Heart left ventricle (tissue), 13 donors: ENCODE measurements at regions not wholly inside any gene's neighbourhood (a gene's known extent, or its start where the extent isn't known, plus 50 kb on each side); places are given as distances from the start of the nearest gene placed in this dataset.

Experiments
- POLR2A ChIP-seq, 2 donors: fragments of 450-650 bp; IDR thresholded peaks; one replicate each; pipeline ENCODE4 v1.6.1; 2017; ENCODE audit warnings: antibody characterized with exemption in 2 of 2, mild to moderate bottlenecking in 2 of 2, moderate library complexity in 2 of 2
- TF ChIP-seq, protein P1 (sequence below), 12 donors: fragments of 200-600 bp; sonication (generic) in 4 of 12; IDR thresholded peaks; one replicate each; pipeline versions ENCODE4 v1.5.0 to v1.8.0; 2018 to 2022; ENCODE audit warnings: antibody characterized with exemption in 12 of 12, mild to moderate bottlenecking in 5 of 12
- donor health status: ischemic (EF 13 %, LVEDD 7.1; RV severe dilation, severe dysfunction).
- donor health status: DM: no; HTN: yes; CAD: no.
- donor health status: DM: no; HTN: no; CAD: no.
- donor health status: ischemic (EF 25% LVEDD 6.9; RV normal size, moderate dysfunction).
- donor health status: ischemic (EF 25% LVEDD 5.7; RV mildly dilated, moderate dysfunction).
- donor health status: ischemic (EF 35%, LVEDD 5.7; RV mildly dilated, moderate dysfunction).
- donor health status: nonischemic (EF 11% LVEDD 7.7; RV severe dilation, severe dysfunction).
- donor health status: DM: yes; HTN: yes; CAD: no.
- donor health status: PGD.
- donor health status: ischemic (EF 29% LVEDD 5.4; RV normal size, mild dysfunction).
- donor health status: nonischemic (EF 23%, LVEDD 6.1; RV moderate dilation, normal function).

- TF ChIP-seq, protein P1, sequence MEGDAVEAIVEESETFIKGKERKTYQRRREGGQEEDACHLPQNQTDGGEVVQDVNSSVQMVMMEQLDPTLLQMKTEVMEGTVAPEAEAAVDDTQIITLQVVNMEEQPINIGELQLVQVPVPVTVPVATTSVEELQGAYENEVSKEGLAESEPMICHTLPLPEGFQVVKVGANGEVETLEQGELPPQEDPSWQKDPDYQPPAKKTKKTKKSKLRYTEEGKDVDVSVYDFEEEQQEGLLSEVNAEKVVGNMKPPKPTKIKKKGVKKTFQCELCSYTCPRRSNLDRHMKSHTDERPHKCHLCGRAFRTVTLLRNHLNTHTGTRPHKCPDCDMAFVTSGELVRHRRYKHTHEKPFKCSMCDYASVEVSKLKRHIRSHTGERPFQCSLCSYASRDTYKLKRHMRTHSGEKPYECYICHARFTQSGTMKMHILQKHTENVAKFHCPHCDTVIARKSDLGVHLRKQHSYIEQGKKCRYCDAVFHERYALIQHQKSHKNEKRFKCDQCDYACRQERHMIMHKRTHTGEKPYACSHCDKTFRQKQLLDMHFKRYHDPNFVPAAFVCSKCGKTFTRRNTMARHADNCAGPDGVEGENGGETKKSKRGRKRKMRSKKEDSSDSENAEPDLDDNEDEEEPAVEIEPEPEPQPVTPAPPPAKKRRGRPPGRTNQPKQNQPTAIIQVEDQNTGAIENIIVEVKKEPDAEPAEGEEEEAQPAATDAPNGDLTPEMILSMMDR (IDR thresholded peaks at IDR 0.05): no peak
- TF ChIP-seq POLR2A (IDR thresholded peaks at IDR 0.05): no peak
Measured at GRCh38 chrX:97850911-97851310, 967.2 kb downstream of the RPA4 start.
